Neuronal stem cell (in vitro differentiated cells): ENCODE measurements at regions not wholly inside any gene's neighbourhood (a gene's known extent, or its start where the extent isn't known, plus 50 kb on each side); places are given as distances from the start of the nearest gene placed in this dataset.

Experiments used
- DNase-seq: peaks from one replicate; pipeline ENCODE4 v3.0.0-alpha.2; 2013; ENCODE audit warnings: low spot score
- H2AFZ ChIP-seq: one replicate; pipeline ENCODE4 v1.6.1; 2013; ENCODE audit warnings: mild to moderate bottlenecking, low read length, inconsistent platforms
- H2AK5ac ChIP-seq: 2 replicates; pipeline ENCODE4 v1.6.1; 2013; ENCODE audit warnings: low read depth, mild to moderate bottlenecking, inconsistent platforms, low read length, moderate library complexity, mixed read lengths
- H2BK120ac ChIP-seq: 2 replicates; pipeline ENCODE4 v1.6.1; 2013; ENCODE audit warnings: low read depth, mild to moderate bottlenecking, inconsistent platforms, low read length, moderate library complexity, mixed read lengths
- H2BK12ac ChIP-seq: one replicate; pipeline ENCODE4 v1.6.1; 2013; ENCODE audit warnings: low read length, inconsistent platforms
- H2BK15ac ChIP-seq: 2 replicates; pipeline ENCODE4 v1.6.1; 2013; ENCODE audit warnings: mild to moderate bottlenecking, low read length, inconsistent platforms, mixed read lengths
- H2BK5ac ChIP-seq: one replicate; pipeline ENCODE4 v1.6.1; 2013; ENCODE audit warnings: inconsistent platforms, mild to moderate bottlenecking, low read length, moderate library complexity
- H3K14ac ChIP-seq: one replicate; pipeline ENCODE4 v1.6.1; 2013; ENCODE audit warnings: low read length, inconsistent platforms
- H3K18ac ChIP-seq: 2 replicates; pipeline ENCODE4 v1.6.1; 2013; ENCODE audit warnings: low read length, inconsistent platforms
- H3K23ac ChIP-seq: 2 replicates; pipeline ENCODE4 v1.6.1; 2013; ENCODE audit warnings: low read depth, mild to moderate bottlenecking, mixed read lengths, low read length, inconsistent platforms; ENCODE audit not compliant: poor library complexity
- H3K27ac ChIP-seq: replicated peaks from 3 replicates; pipeline ENCODE4 v1.5.1; 2013; ENCODE audit warnings: low read length, inconsistent platforms
- H3K27me3 ChIP-seq, 3 experiments: 2 replicates each; pipeline ENCODE4 v1.6.1; 2013; ENCODE audit warnings: low read length in 3 of 3, mild to moderate bottlenecking in 2 of 3, inconsistent platforms in 1 of 3, low read depth in 1 of 3, mixed read lengths in 1 of 3, moderate library complexity in 1 of 3; ENCODE audit not compliant: control insufficient read depth in 3 of 3, insufficient read depth in 3 of 3
- H3K36me3 ChIP-seq, 2 donors: replicated peaks in 1 of 2; 2 replicates each; pipeline ENCODE4 v1.6.1; 2013; ENCODE audit warnings: low read length in 2 of 2; ENCODE audit not compliant: control insufficient read depth in 2 of 2, insufficient read depth in 2 of 2
- H3K4ac ChIP-seq: 2 replicates; pipeline ENCODE4 v1.6.1; 2013; ENCODE audit warnings: inconsistent platforms, mild to moderate bottlenecking, low read length, moderate library complexity
- H3K4me1 ChIP-seq, 2 donors: 1 replicate in 1 of 2; 2 replicates in 1 of 2; pipeline ENCODE4 v1.6.1; 2013; ENCODE audit warnings: low read length in 2 of 2, low read depth in 1 of 2; ENCODE audit not compliant: control insufficient read depth in 2 of 2, insufficient read depth in 1 of 2
- H3K4me2 ChIP-seq: one replicate; pipeline ENCODE4 v1.6.1; 2013; ENCODE audit warnings: mild to moderate bottlenecking, low read length, inconsistent platforms; ENCODE audit not compliant: insufficient read depth, poor library complexity, severe bottlenecking
- H3K4me3 ChIP-seq, 2 donors: 2 replicates each; pipeline ENCODE4 v1.5.1; 2013; ENCODE audit warnings: low read length in 2 of 2, mild to moderate bottlenecking in 2 of 2, inconsistent platforms in 1 of 2, moderate library complexity in 1 of 2
- H3K79me1 ChIP-seq: one replicate; pipeline ENCODE4 v1.6.1; 2013; ENCODE audit warnings: low read depth, mild to moderate bottlenecking, inconsistent platforms, low read length, moderate library complexity
- H3K9ac ChIP-seq: one replicate; pipeline ENCODE4 v1.6.1; 2013; ENCODE audit warnings: mild to moderate bottlenecking, low read depth, low read length, inconsistent platforms; ENCODE audit not compliant: poor library complexity
- H3K9me3 ChIP-seq, 2 donors: replicated peaks in 1 of 2; 2 replicates each; pipeline versions ENCODE3 to v1.6.1; 2013; ENCODE audit warnings: low read length in 2 of 2, mild to moderate bottlenecking in 2 of 2, inconsistent platforms in 1 of 2, low read depth in 1 of 2, mixed read lengths in 1 of 2, moderate library complexity in 1 of 2; ENCODE audit not compliant: control insufficient read depth in 2 of 2, insufficient read depth in 1 of 2
- H4K8ac ChIP-seq: one replicate; pipeline ENCODE4 v1.6.1; 2013; ENCODE audit warnings: low read depth, mild to moderate bottlenecking, inconsistent platforms, low read length, moderate library complexity
- H4K91ac ChIP-seq: one replicate; pipeline ENCODE4 v1.6.1; 2013; ENCODE audit warnings: low read length, low read depth, mild to moderate bottlenecking, inconsistent platforms; ENCODE audit not compliant: poor library complexity
- WGBS, 2 donors: extraction: QIAGEN DNeasy Blood & Tissue Kit; methylation state at CpG; one replicate each; pipeline ENCODE4 v1.1.7; 2013; ENCODE audit warnings: missing lambda C conversion rate in 2 of 2, mixed read lengths in 1 of 2; ENCODE audit not compliant: insufficient read length in 2 of 2, insufficient replicate concordance in 1 of 2; ENCODE audit errors: extremely low coverage in 2 of 2; 5-methylcytosine and 5-hydroxymethylcytosine counted together

GRCh38 chr21:33985117-33986050, 69.8 kb upstream of the ATP5PO start:
- 50 to 100% methylated on average over 1 to 2 of the region's 17 CpGs for WGBS, 2 donors
- no peak for DNase-seq

GRCh38 chr21:33984021-33984481, 68.4 kb upstream of the ATP5PO start:
- no peak overlapping the region for H3K4ac ChIP-seq
- H3K27me3 ChIP-seq, result peaks cover 0 to 2% (median 0%) of the 10 kb centered on the region in 3 experiments
- peak overlapping the region; percentile 8 for H2AK5ac ChIP-seq
- H3K27ac ChIP-seq, result no peak overlapping the region
- no peaks in the 10 kb centered on the region for H3K79me1 ChIP-seq
- H3K23ac ChIP-seq, result no peak overlapping the region
- H2BK5ac ChIP-seq, result no peak overlapping the region
- no peak overlapping the region for H2BK15ac ChIP-seq
- H2AFZ ChIP-seq, result no peak overlapping the region
- H3K36me3 ChIP-seq, result no peaks in the 10 kb centered on the region
- DNase-seq, result no peak
- no peak overlapping the region for H4K91ac ChIP-seq
- H3K4me3 ChIP-seq, result no peak overlapping the region
- no peak overlapping the region for H4K8ac ChIP-seq
- H3K14ac ChIP-seq, result no peak overlapping the region
- no peak overlapping the region for H3K4me2 ChIP-seq
- peak overlapping the region; percentile 32 for H3K18ac ChIP-seq
- peaks cover 0 to 2% of the 10 kb centered on the region in 2 donors for H3K4me1 ChIP-seq
- no peak overlapping the region for H2BK120ac ChIP-seq
- no CpG with 5 or more reads among the region's 13 CpGs for WGBS, 2 donors
- no peak overlapping the region for H2BK12ac ChIP-seq
- no peak overlapping the region for H3K9ac ChIP-seq
- peaks cover 5 to 7% of the 10 kb centered on the region in 2 donors for H3K9me3 ChIP-seq

More at GRCh38 chr21:33985117-33986050, 69.8 kb upstream of the ATP5PO start:
- Histone ChIP-seq H3K9ac (peak overlapping the region; percentile 78), H3K9me3 (peaks cover 5 to 6% of the 10 kb centered on the region in 2 donors), H2AK5ac (peak overlapping the region; percentile 64), H3K14ac (peak overlapping the region; percentile 78), H3K18ac (peak overlapping the region; percentile 76), H2AFZ (no peak overlapping the region), H3K27ac (no peak overlapping the region), H3K4me3 (peak overlapping the region in 1 of 2 donors; percentile 67), H3K27me3 (peaks cover 0 to 2% (median 0%) of the 10 kb centered on the region in 3 experiments), H3K4ac (no peak overlapping the region), H3K79me1 (no peaks in the 10 kb centered on the region), H2BK120ac (no peak overlapping the region), H2BK5ac (no peak overlapping the region), H3K23ac (peak overlapping the region; percentile 48), H2BK12ac (peak overlapping the region; percentile 91), H4K91ac (peak overlapping the region; percentile 49), H3K4me1 (peaks cover 0 to 2% of the 10 kb centered on the region in 2 donors), H3K4me2 (no peak overlapping the region), H4K8ac (peak overlapping the region; percentile 94), H3K36me3 (no peaks in the 10 kb centered on the region), H2BK15ac (peak overlapping the region; percentile 63)

- Histone ChIP-seq H3K9ac (no peak overlapping the region), H3K27me3 (peaks cover 0 to 2% (median 0%) of the 10 kb centered on the region in 3 experiments), H3K18ac (no peak overlapping the region), H4K91ac (no peak overlapping the region), H2BK5ac (no peak overlapping the region), H2AFZ (no peak overlapping the region), H3K4me1 (peaks cover 0 to 3% of the 10 kb centered on the region in 2 donors), H2BK120ac (no peak overlapping the region), H3K9me3 (peaks cover 5 to 7% of the 10 kb centered on the region in 2 donors), H2BK15ac (no peak overlapping the region), H3K4me2 (no peak overlapping the region), H3K4ac (no peak overlapping the region), H2AK5ac (no peak overlapping the region), H4K8ac (no peak overlapping the region), H3K4me3 (no peak overlapping the region), H3K23ac (no peak overlapping the region), H3K14ac (no peak overlapping the region), H2BK12ac (no peak overlapping the region), H3K27ac (no peak overlapping the region), H3K36me3 (no peaks in the 10 kb centered on the region), H3K79me1 (no peaks in the 10 kb centered on the region)
- DNase-seq, result no peak
- no CpG with 5 or more reads among the region's 10 CpGs for whole genome bisulfite sequencing, 2 donors
Measured at GRCh38 chr21:33981391-33982101, 65.9 kb upstream of the ATP5PO start.
